GM19035 (cell line): ENCODE measurements at regions not wholly inside any gene's neighbourhood (a gene's known extent, or its start where the extent isn't known, plus 50 kb on each side); places are given as distances from the start of the nearest gene placed in this dataset.

Experiments used
- ATAC-seq: cut with Tn5 transposase; IDR thresholded peaks from one replicate; pipeline ENCODE4 v1.9.1; 2021; ENCODE audit not compliant: unreplicated experiment

GRCh38 chr2:238963161-238963970, 115.5 kb downstream of the TWIST2 start:
- no peak for ATAC-seq

GRCh38 chr2:238963971-238964328, 116.1 kb downstream of the TWIST2 start:
- ATAC-seq: no peak

- no peak for ATAC-seq
Observed at GRCh38 chr2:238964544-238965067, 116.7 kb downstream of the TWIST2 start.

GRCh38 chr2:238965371-238966071, 117.6 kb downstream of the TWIST2 start:
- ATAC-seq: no peak

GRCh38 chr2:238966072-238966937, 118.4 kb downstream of the TWIST2 start:
- no peak for ATAC-seq

- ATAC-seq: no peak
Observed at GRCh38 chr2:238967031-238967977, 119.4 kb downstream of the TWIST2 start.

GRCh38 chr2:238967978-238968360, 120.1 kb downstream of the TWIST2 start:
- ATAC-seq: no peak

- ATAC-seq: no peak
Observed at GRCh38 chr2:238968616-238969384, 120.9 kb downstream of the TWIST2 start.

GRCh38 chr2:238969857-238970256, 122.0 kb downstream of the TWIST2 start:
- no peak for ATAC-seq

GRCh38 chr2:238970553-238971081, 122.7 kb downstream of the TWIST2 start:
- ATAC-seq: peak; percentile 70

- no peak for ATAC-seq
Observed at GRCh38 chr2:238971318-238972145, 123.6 kb downstream of the TWIST2 start.

GRCh38 chr2:238972146-238972445, 124.2 kb downstream of the TWIST2 start:
- no peak for ATAC-seq

- no peak for ATAC-seq
Observed at GRCh38 chr2:238973038-238973739, 125.3 kb downstream of the TWIST2 start.

GRCh38 chr2:238974081-238974480, 126.2 kb downstream of the TWIST2 start:
- ATAC-seq: no peak

- no peak for ATAC-seq
Observed at GRCh38 chr2:238974501-238975166, 126.7 kb downstream of the TWIST2 start.

GRCh38 chr2:238975408-238975807, 127.5 kb downstream of the TWIST2 start:
- no peak for ATAC-seq

GRCh38 chr2:238978497-238978896, 130.6 kb downstream of the TWIST2 start:
- no peak for ATAC-seq
